ENCODE measurements at regions not wholly inside any gene's neighbourhood (a gene's known extent, or its start where the extent isn't known, plus 50 kb on each side); places are given as distances from the start of the nearest gene placed in this dataset.

DNA sequence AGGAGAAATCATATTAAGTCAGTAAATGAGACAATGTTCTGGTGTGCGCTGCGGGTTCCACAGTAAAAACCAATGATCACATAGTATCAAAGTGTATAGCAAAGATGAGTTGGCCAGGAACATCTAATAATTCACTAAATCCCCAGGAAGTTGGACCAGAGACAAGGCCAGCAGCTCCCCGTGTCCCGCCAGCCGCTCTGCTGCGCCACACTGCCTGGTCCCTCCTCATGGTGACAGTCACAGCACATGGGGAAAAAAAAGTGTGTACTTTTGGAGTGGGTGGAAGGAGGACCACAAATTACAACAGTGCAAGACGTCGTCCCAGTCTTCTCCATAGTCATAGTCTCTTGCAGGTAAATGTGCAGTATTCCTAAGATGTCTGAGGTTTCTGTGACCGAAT is 239.0 kb upstream of the RNF32 start (continued):
- no peak for TF ChIP-seq ZNF462 (CRISPR knock-in tag; IDR thresholded peaks at IDR 0.05)
- no peak for TF ChIP-seq CREB1 (CRISPR knock-in tag; IDR thresholded peaks at IDR 0.05; ENCODE audit: low read depth)
- TF ChIP-seq STAT1 (IDR thresholded peaks at IDR 0.05; ENCODE audit: unreplicated experiment): no peak
- no peak for TF ChIP-seq ZNF114 (CRISPR knock-in tag; IDR thresholded peaks at IDR 0.05)

- Mint-ChIP-seq H3K27me3 (ENCODE audit: insufficient read depth, low read depth, poor library complexity) (peaks cover 2% of the 10 kb centered on the region), H3K9me3 (no peaks in the 10 kb centered on the region), H3K4me3 (no peak overlapping the region), H3K4me1 (no peaks in the 10 kb centered on the region), H3K36me3 (ENCODE audit: low read depth) (no peaks in the 10 kb centered on the region), H3K27ac (no peak overlapping the region)
- Histone ChIP-seq H4K20me1 (replicated peaks; ENCODE audit: insufficient read depth) (no peaks in the 10 kb centered on the region), H3K79me2 (replicated peaks; ENCODE audit: insufficient read depth) (no peaks in the 10 kb centered on the region), H3K9me2 (ENCODE audit: insufficient read depth) (no peaks in the 10 kb centered on the region), H2AFZ (no peak overlapping the region), H3K27ac (ENCODE audit: low read depth) (no peak overlapping the region), H3K4me2 (no peak overlapping the region), H3K4me3 (no peak overlapping the region), H3F3A (replicated peaks; ENCODE audit: low read depth) (no peaks in the 10 kb centered on the region), H3K27me3 (ENCODE audit: insufficient read depth) (no peaks in the 10 kb centered on the region), H3K36me3 (ENCODE audit: insufficient read depth) (peaks cover 2% of the 10 kb centered on the region; the same call in 1 of the 2 replicates), H3K4me1 (ENCODE audit: insufficient read depth) (no peaks in the 10 kb centered on the region)
- TF ChIP-seq, protein P1, sequence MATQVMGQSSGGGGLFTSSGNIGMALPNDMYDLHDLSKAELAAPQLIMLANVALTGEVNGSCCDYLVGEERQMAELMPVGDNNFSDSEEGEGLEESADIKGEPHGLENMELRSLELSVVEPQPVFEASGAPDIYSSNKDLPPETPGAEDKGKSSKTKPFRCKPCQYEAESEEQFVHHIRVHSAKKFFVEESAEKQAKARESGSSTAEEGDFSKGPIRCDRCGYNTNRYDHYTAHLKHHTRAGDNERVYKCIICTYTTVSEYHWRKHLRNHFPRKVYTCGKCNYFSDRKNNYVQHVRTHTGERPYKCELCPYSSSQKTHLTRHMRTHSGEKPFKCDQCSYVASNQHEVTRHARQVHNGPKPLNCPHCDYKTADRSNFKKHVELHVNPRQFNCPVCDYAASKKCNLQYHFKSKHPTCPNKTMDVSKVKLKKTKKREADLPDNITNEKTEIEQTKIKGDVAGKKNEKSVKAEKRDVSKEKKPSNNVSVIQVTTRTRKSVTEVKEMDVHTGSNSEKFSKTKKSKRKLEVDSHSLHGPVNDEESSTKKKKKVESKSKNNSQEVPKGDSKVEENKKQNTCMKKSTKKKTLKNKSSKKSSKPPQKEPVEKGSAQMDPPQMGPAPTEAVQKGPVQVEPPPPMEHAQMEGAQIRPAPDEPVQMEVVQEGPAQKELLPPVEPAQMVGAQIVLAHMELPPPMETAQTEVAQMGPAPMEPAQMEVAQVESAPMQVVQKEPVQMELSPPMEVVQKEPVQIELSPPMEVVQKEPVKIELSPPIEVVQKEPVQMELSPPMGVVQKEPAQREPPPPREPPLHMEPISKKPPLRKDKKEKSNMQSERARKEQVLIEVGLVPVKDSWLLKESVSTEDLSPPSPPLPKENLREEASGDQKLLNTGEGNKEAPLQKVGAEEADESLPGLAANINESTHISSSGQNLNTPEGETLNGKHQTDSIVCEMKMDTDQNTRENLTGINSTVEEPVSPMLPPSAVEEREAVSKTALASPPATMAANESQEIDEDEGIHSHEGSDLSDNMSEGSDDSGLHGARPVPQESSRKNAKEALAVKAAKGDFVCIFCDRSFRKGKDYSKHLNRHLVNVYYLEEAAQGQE (IDR thresholded peaks at IDR 0.05; ENCODE audit: unreplicated experiment): no peak
- TF ChIP-seq ZNF331 (CRISPR knock-in tag; IDR thresholded peaks at IDR 0.05; ENCODE audit: low read depth): no peak
- TF ChIP-seq ETS1 (IDR thresholded peaks at IDR 0.05): no peak
- no peak for TF ChIP-seq JUNB (IDR thresholded peaks at IDR 0.05; ENCODE audit: unreplicated experiment)
- TF ChIP-seq CTCF (conservative IDR thresholded peaks at IDR 0.05; ENCODE audit: low read depth in 2 of 2): no peak
- TF ChIP-seq EZH2phosphoT487 (IDR thresholded peaks at IDR 0.05; ENCODE audit: unreplicated experiment): no peak
- no peak for TF ChIP-seq EZH2 (IDR thresholded peaks at IDR 0.05; ENCODE audit: low read depth, unreplicated experiment)
- TF ChIP-seq CREB1 (CRISPR knock-in tag; IDR thresholded peaks at IDR 0.05; ENCODE audit: low read depth): no peak
- no peak for TF ChIP-seq ZNF114 (CRISPR knock-in tag; IDR thresholded peaks at IDR 0.05)
- no peak for TF ChIP-seq STAT1 (IDR thresholded peaks at IDR 0.05; ENCODE audit: unreplicated experiment)
- TF ChIP-seq POLR2AphosphoS5 (IDR thresholded peaks at IDR 0.05; ENCODE audit: low read depth): no peak
- ATAC-seq (no peak), DNase-seq (ENCODE audit: low spot score) (no peak)
Measured at GRCh38 chr7:156400046-156400445, 240.5 kb upstream of the RNF32 start.

Data from GM23338 (cell line).